ENCODE measurements at regions not wholly inside any gene's neighbourhood (a gene's known extent, or its start where the extent isn't known, plus 50 kb on each side); places are given as distances from the start of the nearest gene placed in this dataset.

- H3K27ac ChIP-seq (ENCODE audit: low read depth in 2 of 2, low read length in 2 of 2), result no peak overlapping the region
- no peaks in the 10 kb centered on the region for H3K9me3 ChIP-seq (ENCODE audit: control insufficient read depth in 2 of 2, low read length in 2 of 2)
- H3K4me3 ChIP-seq (ENCODE audit: low read length in 2 of 2), result no peak overlapping the region
- H3K27me3 ChIP-seq (ENCODE audit: control insufficient read depth in 2 of 2, insufficient read depth in 2 of 2, low read length in 2 of 2), result peaks cover 0 to 6% of the 10 kb centered on the region in 2 donors
- H3K9ac ChIP-seq (ENCODE audit: low read depth in 1 of 2, low read length in 2 of 2), result no peak overlapping the region
- no peaks in the 10 kb centered on the region for H3K4me1 ChIP-seq (ENCODE audit: control insufficient read depth in 2 of 2, insufficient read depth in 2 of 2, low read length in 2 of 2)
- no peaks in the 10 kb centered on the region for H3K36me3 ChIP-seq (ENCODE audit: control insufficient read depth in 2 of 2, insufficient read depth in 2 of 2, low read length in 2 of 2)
These were observed 153.0 kb downstream of the ANXA2 start for GRCh38 chr15:60244813-60245212.

GRCh38 chr15:60250316-60250715 is 147.5 kb downstream of the ANXA2 start:
- Histone ChIP-seq H3K36me3 (ENCODE audit: control insufficient read depth in 2 of 2, insufficient read depth in 2 of 2, low read length in 2 of 2) (no peaks in the 10 kb centered on the region), H3K4me1 (ENCODE audit: control insufficient read depth in 2 of 2, insufficient read depth in 2 of 2, low read length in 2 of 2) (no peaks in the 10 kb centered on the region)

GRCh38 chr15:60251300-60252070 is 146.3 kb downstream of the ANXA2 start:
- Histone ChIP-seq H3K36me3 (ENCODE audit: control insufficient read depth in 2 of 2, insufficient read depth in 2 of 2, low read length in 2 of 2) (no peaks in the 10 kb centered on the region), H3K4me1 (ENCODE audit: control insufficient read depth in 2 of 2, insufficient read depth in 2 of 2, low read length in 2 of 2) (no peaks in the 10 kb centered on the region), H3K27ac (ENCODE audit: low read depth in 2 of 2, low read length in 2 of 2) (no peak overlapping the region), H3K9ac (ENCODE audit: low read depth in 1 of 2, low read length in 2 of 2) (no peak overlapping the region), H3K27me3 (ENCODE audit: control insufficient read depth in 2 of 2, insufficient read depth in 2 of 2, low read length in 2 of 2) (no peaks in the 10 kb centered on the region), H3K4me3 (ENCODE audit: low read length in 2 of 2) (no peak overlapping the region), H3K9me3 (ENCODE audit: control insufficient read depth in 2 of 2, low read length in 2 of 2) (no peaks in the 10 kb centered on the region)

More at GRCh38 chr15:60250316-60250715, 147.5 kb downstream of the ANXA2 start:
- Histone ChIP-seq H3K27ac (ENCODE audit: low read depth in 2 of 2, low read length in 2 of 2) (no peak overlapping the region), H3K9ac (ENCODE audit: low read depth in 1 of 2, low read length in 2 of 2) (no peak overlapping the region), H3K9me3 (ENCODE audit: control insufficient read depth in 2 of 2, low read length in 2 of 2) (no peaks in the 10 kb centered on the region), H3K27me3 (ENCODE audit: control insufficient read depth in 2 of 2, insufficient read depth in 2 of 2, low read length in 2 of 2) (no peaks in the 10 kb centered on the region), H3K4me3 (ENCODE audit: low read length in 2 of 2) (no peak overlapping the region)

- Histone ChIP-seq H3K27me3 (ENCODE audit: control insufficient read depth in 2 of 2, insufficient read depth in 2 of 2, low read length in 2 of 2) (peaks cover 0 to 2% of the 10 kb centered on the region in 2 donors), H3K9ac (ENCODE audit: low read depth in 1 of 2, low read length in 2 of 2) (no peak overlapping the region), H3K36me3 (ENCODE audit: control insufficient read depth in 2 of 2, insufficient read depth in 2 of 2, low read length in 2 of 2) (no peaks in the 10 kb centered on the region), H3K4me1 (ENCODE audit: control insufficient read depth in 2 of 2, insufficient read depth in 2 of 2, low read length in 2 of 2) (no peaks in the 10 kb centered on the region), H3K9me3 (ENCODE audit: control insufficient read depth in 2 of 2, low read length in 2 of 2) (no peaks in the 10 kb centered on the region), H3K27ac (ENCODE audit: low read depth in 2 of 2, low read length in 2 of 2) (no peak overlapping the region), H3K4me3 (ENCODE audit: low read length in 2 of 2) (no peak overlapping the region)
These were observed 143.4 kb downstream of the ANXA2 start for GRCh38 chr15:60254416-60254815.

- no peak overlapping the region for H3K27ac ChIP-seq (ENCODE audit: low read depth in 2 of 2, low read length in 2 of 2)
- H3K4me3 ChIP-seq (ENCODE audit: low read length in 2 of 2), result no peak overlapping the region
- H3K9ac ChIP-seq (ENCODE audit: low read depth in 1 of 2, low read length in 2 of 2), result no peak overlapping the region
- no peaks in the 10 kb centered on the region for H3K9me3 ChIP-seq (ENCODE audit: control insufficient read depth in 2 of 2, low read length in 2 of 2)
- H3K4me1 ChIP-seq (ENCODE audit: control insufficient read depth in 2 of 2, insufficient read depth in 2 of 2, low read length in 2 of 2), result no peaks in the 10 kb centered on the region
- H3K27me3 ChIP-seq (ENCODE audit: control insufficient read depth in 2 of 2, insufficient read depth in 2 of 2, low read length in 2 of 2), result peaks cover 0 to 2% of the 10 kb centered on the region in 2 donors
- no peaks in the 10 kb centered on the region for H3K36me3 ChIP-seq (ENCODE audit: control insufficient read depth in 2 of 2, insufficient read depth in 2 of 2, low read length in 2 of 2)
These were observed 142.4 kb downstream of the ANXA2 start for GRCh38 chr15:60255390-60255789.

- H3K9ac ChIP-seq (ENCODE audit: low read depth in 1 of 2, low read length in 2 of 2), result no peak overlapping the region
- no peak overlapping the region for H3K27ac ChIP-seq (ENCODE audit: low read depth in 2 of 2, low read length in 2 of 2)
- no peaks in the 10 kb centered on the region for H3K9me3 ChIP-seq (ENCODE audit: control insufficient read depth in 2 of 2, low read length in 2 of 2)
- no peaks in the 10 kb centered on the region for H3K36me3 ChIP-seq (ENCODE audit: control insufficient read depth in 2 of 2, insufficient read depth in 2 of 2, low read length in 2 of 2)
- H3K4me1 ChIP-seq (ENCODE audit: control insufficient read depth in 2 of 2, insufficient read depth in 2 of 2, low read length in 2 of 2), result no peaks in the 10 kb centered on the region
- no peak overlapping the region for H3K4me3 ChIP-seq (ENCODE audit: low read length in 2 of 2)
- peaks cover 0 to 2% of the 10 kb centered on the region in 2 donors for H3K27me3 ChIP-seq (ENCODE audit: control insufficient read depth in 2 of 2, insufficient read depth in 2 of 2, low read length in 2 of 2)
These were observed 140.1 kb downstream of the ANXA2 start for GRCh38 chr15:60257591-60258159.

- H3K4me3 ChIP-seq (ENCODE audit: low read length in 2 of 2), result no peak overlapping the region
- H3K9ac ChIP-seq (ENCODE audit: low read depth in 1 of 2, low read length in 2 of 2), result no peak overlapping the region
- peaks cover 0 to 2% of the 10 kb centered on the region in 2 donors for H3K27me3 ChIP-seq (ENCODE audit: control insufficient read depth in 2 of 2, insufficient read depth in 2 of 2, low read length in 2 of 2)
- no peaks in the 10 kb centered on the region for H3K4me1 ChIP-seq (ENCODE audit: control insufficient read depth in 2 of 2, insufficient read depth in 2 of 2, low read length in 2 of 2)
- no peaks in the 10 kb centered on the region for H3K36me3 ChIP-seq (ENCODE audit: control insufficient read depth in 2 of 2, insufficient read depth in 2 of 2, low read length in 2 of 2)
- H3K9me3 ChIP-seq (ENCODE audit: control insufficient read depth in 2 of 2, low read length in 2 of 2), result no peaks in the 10 kb centered on the region
- no peak overlapping the region for H3K27ac ChIP-seq (ENCODE audit: low read depth in 2 of 2, low read length in 2 of 2)
These were observed 138.3 kb downstream of the ANXA2 start for GRCh38 chr15:60259469-60259868.

- no peak overlapping the region for H3K4me3 ChIP-seq (ENCODE audit: low read length in 2 of 2)
- H3K9ac ChIP-seq (ENCODE audit: low read depth in 1 of 2, low read length in 2 of 2), result no peak overlapping the region
- no peak overlapping the region for H3K27ac ChIP-seq (ENCODE audit: low read depth in 2 of 2, low read length in 2 of 2)
- H3K9me3 ChIP-seq (ENCODE audit: control insufficient read depth in 2 of 2, low read length in 2 of 2), result no peaks in the 10 kb centered on the region
- H3K27me3 ChIP-seq (ENCODE audit: control insufficient read depth in 2 of 2, insufficient read depth in 2 of 2, low read length in 2 of 2), result peaks cover 0 to 3% of the 10 kb centered on the region in 2 donors
- H3K36me3 ChIP-seq (ENCODE audit: control insufficient read depth in 2 of 2, insufficient read depth in 2 of 2, low read length in 2 of 2), result no peaks in the 10 kb centered on the region
- no peaks in the 10 kb centered on the region for H3K4me1 ChIP-seq (ENCODE audit: control insufficient read depth in 2 of 2, insufficient read depth in 2 of 2, low read length in 2 of 2)
These were observed 133.7 kb downstream of the ANXA2 start for GRCh38 chr15:60264088-60264487.

- H3K9me3 ChIP-seq (ENCODE audit: control insufficient read depth in 2 of 2, low read length in 2 of 2), result no peaks in the 10 kb centered on the region
- H3K36me3 ChIP-seq (ENCODE audit: control insufficient read depth in 2 of 2, insufficient read depth in 2 of 2, low read length in 2 of 2), result no peaks in the 10 kb centered on the region
- H3K9ac ChIP-seq (ENCODE audit: low read depth in 1 of 2, low read length in 2 of 2), result no peak overlapping the region
- no peak overlapping the region for H3K27ac ChIP-seq (ENCODE audit: low read depth in 2 of 2, low read length in 2 of 2)
- no peaks in the 10 kb centered on the region for H3K4me1 ChIP-seq (ENCODE audit: control insufficient read depth in 2 of 2, insufficient read depth in 2 of 2, low read length in 2 of 2)
- H3K4me3 ChIP-seq (ENCODE audit: low read length in 2 of 2), result no peak overlapping the region
- H3K27me3 ChIP-seq (ENCODE audit: control insufficient read depth in 2 of 2, insufficient read depth in 2 of 2, low read length in 2 of 2), result peaks cover 0 to 3% of the 10 kb centered on the region in 2 donors
These were observed 133.2 kb downstream of the ANXA2 start for GRCh38 chr15:60264566-60264965.

- H3K4me3 ChIP-seq (ENCODE audit: low read length in 2 of 2), result no peak overlapping the region
- H3K36me3 ChIP-seq (ENCODE audit: control insufficient read depth in 2 of 2, insufficient read depth in 2 of 2, low read length in 2 of 2), result no peaks in the 10 kb centered on the region
- peaks cover 0 to 3% of the 10 kb centered on the region in 2 donors for H3K27me3 ChIP-seq (ENCODE audit: control insufficient read depth in 2 of 2, insufficient read depth in 2 of 2, low read length in 2 of 2)
- H3K27ac ChIP-seq (ENCODE audit: low read depth in 2 of 2, low read length in 2 of 2), result no peak overlapping the region
- no peak overlapping the region for H3K9ac ChIP-seq (ENCODE audit: low read depth in 1 of 2, low read length in 2 of 2)
- H3K4me1 ChIP-seq (ENCODE audit: control insufficient read depth in 2 of 2, insufficient read depth in 2 of 2, low read length in 2 of 2), result no peaks in the 10 kb centered on the region
- no peaks in the 10 kb centered on the region for H3K9me3 ChIP-seq (ENCODE audit: control insufficient read depth in 2 of 2, low read length in 2 of 2)
These were observed 132.7 kb downstream of the ANXA2 start for GRCh38 chr15:60265057-60265456.

All from mucosa of rectum (tissue), 2 donors.